IMR-90 (cell line): ENCODE measurements at regions not wholly inside any gene's neighbourhood (a gene's known extent, or its start where the extent isn't known, plus 50 kb on each side); places are given as distances from the start of the nearest gene placed in this dataset.

Source experiments
- ATAC-seq: fragments of 200-7000 bp; cut with Tn5 transposase; 2 replicates; pipeline ENCODE4 v1.9.1; 2020; ENCODE audit warnings: low read depth, mild to moderate bottlenecking, moderate library complexity
- BruUV-seq: library from RNA; stranded (reverse); fragments of 400-500 nt; replicated peaks from 2 replicates; lab custom pipeline; 2021; lab: Mats Ljungman, UMichigan
- CTCF ChIA-PET: fragments of 300-600 bp; formaldehyde crosslinking; extraction: SDS; loops from one replicate; lab custom pipeline; 2021; ENCODE audit warnings: antibody characterized with exemption; lab: Yijun Ruan, JAX
- POLR2A ChIA-PET: fragments of 300-600 bp; sonication (Branson Sonifier 250); formaldehyde crosslinking; loops from one replicate; lab custom pipeline; 2022; ENCODE audit warnings: antibody characterized with exemption; ENCODE audit not compliant: unreplicated experiment; lab: Charles Lee
- DNase-seq: peaks from one replicate; pipeline ENCODE4 v3.0.0; 2013
- H2AFZ ChIP-seq: replicated peaks from 2 replicates; pipeline ENCODE3; 2013; ENCODE audit warnings: low read length, mild to moderate bottlenecking; ENCODE audit not compliant: poor library complexity
- H2AK5ac ChIP-seq: 2 replicates; pipeline ENCODE4 v1.6.1; 2013; ENCODE audit warnings: low read depth, low read length, inconsistent platforms
- H2AK9ac ChIP-seq: replicated peaks from 2 replicates; pipeline ENCODE3; 2013; ENCODE audit warnings: mild to moderate bottlenecking, low read depth, low read length, moderate library complexity; ENCODE audit not compliant: poor library complexity
- H2BK120ac ChIP-seq: 2 replicates; pipeline ENCODE4 v1.6.1; 2013; ENCODE audit warnings: low read depth, low read length, inconsistent platforms
- H2BK15ac ChIP-seq: 3 replicates; pipeline ENCODE4 v1.6.1; 2013; ENCODE audit warnings: low read depth, low read length, inconsistent platforms
- H2BK20ac ChIP-seq: 2 replicates; pipeline ENCODE4 v1.6.1; 2013; ENCODE audit warnings: low read depth, mild to moderate bottlenecking, inconsistent platforms, low read length, moderate library complexity
- H2BK5ac ChIP-seq: 2 replicates; pipeline ENCODE4 v1.6.1; 2013; ENCODE audit warnings: mild to moderate bottlenecking, low read depth, low read length, inconsistent platforms; ENCODE audit not compliant: poor library complexity, severe bottlenecking
- H3K14ac ChIP-seq: replicated peaks from 2 replicates; pipeline ENCODE4 v1.6.1; 2013; ENCODE audit warnings: low read depth, low read length, inconsistent platforms
- H3K18ac ChIP-seq: 2 replicates; pipeline ENCODE4 v1.6.1; 2013; ENCODE audit warnings: low read depth, low read length, control low read depth
- H3K23ac ChIP-seq: 2 replicates; pipeline ENCODE4 v1.6.1; 2013; ENCODE audit warnings: low read depth, low read length, inconsistent platforms
- H3K27ac ChIP-seq: 2 replicates; pipeline ENCODE4 v1.5.1; 2013; ENCODE audit warnings: mild to moderate bottlenecking, control low read depth, low read length; ENCODE audit not compliant: insufficient read depth
- H3K27me3 ChIP-seq: 2 replicates; pipeline ENCODE4 v1.6.1; 2013; ENCODE audit warnings: low read length; ENCODE audit not compliant: control insufficient read depth, insufficient read depth
- H3K36me3 ChIP-seq: 2 replicates; pipeline ENCODE4 v1.6.1; 2013; ENCODE audit warnings: low read length, mixed read lengths; ENCODE audit not compliant: control insufficient read depth, insufficient read depth
- H3K4ac ChIP-seq: 2 replicates; pipeline ENCODE4 v1.6.1; 2013; ENCODE audit warnings: low read depth, low read length, inconsistent platforms
- H3K4me1 ChIP-seq: 2 replicates; pipeline ENCODE4 v1.6.1; 2013; ENCODE audit warnings: low read length, mixed read lengths; ENCODE audit not compliant: control insufficient read depth, insufficient read depth
- H3K4me2 ChIP-seq: 2 replicates; pipeline ENCODE4 v1.6.1; 2013; ENCODE audit warnings: low read depth, mild to moderate bottlenecking, control low read depth, low read length, moderate library complexity
- H3K4me3 ChIP-seq: 2 replicates; pipeline ENCODE4 v1.5.1; 2013; ENCODE audit warnings: low read depth, mild to moderate bottlenecking, control low read depth, low read length, moderate library complexity; ENCODE audit not compliant: insufficient read depth
- H3K56ac ChIP-seq: 2 replicates; pipeline ENCODE4 v1.6.1; 2013; ENCODE audit warnings: low read length, inconsistent platforms; ENCODE audit not compliant: insufficient read depth; ENCODE audit errors: extremely low read depth
- H3K79me1 ChIP-seq, 2 experiments: 2 replicates each; pipeline ENCODE4 v1.6.1; 2013; ENCODE audit warnings: low read length in 2 of 2, inconsistent platforms in 1 of 2, low read depth in 1 of 2
- H3K9ac ChIP-seq: 2 replicates; pipeline ENCODE4 v1.6.1; 2013; ENCODE audit warnings: low read depth, low read length, control low read depth
- H3K9me1 ChIP-seq: 2 replicates; pipeline ENCODE4 v1.6.1; 2013; ENCODE audit warnings: low read length, inconsistent platforms; ENCODE audit not compliant: insufficient read depth
- H3K9me3 ChIP-seq: 2 replicates; pipeline ENCODE4 v1.6.1; 2013; ENCODE audit warnings: low read length; ENCODE audit not compliant: control insufficient read depth, insufficient read depth
- H4K20me1 ChIP-seq: 2 replicates; pipeline ENCODE4 v1.6.1; 2013; ENCODE audit warnings: low read length, inconsistent platforms; ENCODE audit not compliant: insufficient read depth
- H4K5ac ChIP-seq: 2 replicates; pipeline ENCODE4 v1.6.1; 2013; ENCODE audit warnings: mild to moderate bottlenecking, low read depth, low read length, control low read depth
- H4K8ac ChIP-seq, 2 experiments: 2 replicates each; pipeline ENCODE4 v1.6.1; 2013; ENCODE audit warnings: low read depth in 2 of 2, low read length in 2 of 2, control low read depth in 1 of 2, inconsistent platforms in 1 of 2
- H4K91ac ChIP-seq: 2 replicates; pipeline ENCODE4 v1.6.1; 2013; ENCODE audit warnings: low read depth, low read length, inconsistent platforms; ENCODE audit not compliant: insufficient read depth
- CHD1 ChIP-seq: IDR thresholded peaks from 2 replicates; pipeline ENCODE4 v1.6.1; 2012; ENCODE audit warnings: low read depth, low read length, improper control_type of control experiment
- ELK1 ChIP-seq: fragments of 150-350 bp; IDR thresholded peaks from 2 replicates; pipeline ENCODE4 v1.6.1; 2016; ENCODE audit warnings: low read depth, mild to moderate bottlenecking, low read length, moderate library complexity, borderline replicate concordance
- MAFK ChIP-seq: IDR thresholded peaks from 2 replicates; pipeline ENCODE4 v1.6.1; 2012; ENCODE audit warnings: low read depth, low read length, improper control_type of control experiment
- MXI1 ChIP-seq: IDR thresholded peaks from 2 replicates; pipeline ENCODE4 v1.6.1; 2012; ENCODE audit warnings: low read depth, mild to moderate bottlenecking, low read length, moderate library complexity, borderline replicate concordance
- POLR2A ChIP-seq: IDR thresholded peaks from 2 replicates; pipeline ENCODE4 v1.6.1; 2012; ENCODE audit warnings: mild to moderate bottlenecking, low read depth, low read length
- RAD21 ChIP-seq: IDR thresholded peaks from 2 replicates; pipeline ENCODE4 v1.6.1; 2012; ENCODE audit warnings: low read length, improper control_type of control experiment
- RCOR1 ChIP-seq: IDR thresholded peaks from 2 replicates; pipeline ENCODE4 v1.6.1; 2012; ENCODE audit warnings: mild to moderate bottlenecking, low read length, improper control_type of control experiment; ENCODE audit not compliant: insufficient replicate concordance
- RFX5 ChIP-seq: IDR thresholded peaks from 2 replicates; pipeline ENCODE4 v1.8.0; 2012; ENCODE audit warnings: low read depth, mild to moderate bottlenecking, low read length, moderate library complexity
- SMC3 ChIP-seq: fragments of 150-350 bp; IDR thresholded peaks from 2 replicates; pipeline ENCODE4 v1.6.1; 2016; ENCODE audit warnings: low read depth, mild to moderate bottlenecking, antibody characterized with exemption, low read length, moderate library complexity
- USF2 ChIP-seq: fragments of 150-350 bp; IDR thresholded peaks from 2 replicates; pipeline ENCODE4 v1.6.1; 2017; ENCODE audit warnings: mild to moderate bottlenecking, antibody characterized with exemption, low read length, low read depth
- dilution Hi-C: fragments of 300-500 bp; cut with HindIII; formaldehyde crosslinking; loops from one replicate; pipeline ENCODE4 v1.14.3; 2018; ENCODE audit warnings: low sequenced_read_pairs; ENCODE audit not compliant: unreplicated experiment
- in situ Hi-C: fragments of 300-500 bp; cut with MboI; formaldehyde crosslinking; loops from 3 replicates; pipeline ENCODE4 v1.14.3; 2019; ENCODE audit warnings: low sequenced_read_pairs, inconsistent platforms, mixed read lengths
- intact Hi-C: fragments of 100-400 bp; cut with micrococcal nuclease; formaldehyde crosslinking; loops from 2 replicates; pipeline ENCODE4 v1.10.0; 2022
- TF ChIP-seq, protein P1 (sequence below): conservative IDR thresholded peaks from 2 replicates; pipeline ENCODE4 v1.5.1; 2012; ENCODE audit warnings: mild to moderate bottlenecking, low read depth, low read length, improper control_type of control experiment

- BruUV-seq, result no TSS peak
- no peak overlapping the region for H2BK20ac ChIP-seq
- no peak overlapping the region for H3K18ac ChIP-seq
- ChIA-PET CTCF (interaction anchor here (0.5 to 1.4 kb wide), 2 partner anchors 10 to 239 kb away, joined by 3 to 4 read pairs; no protein-coding TSS in a partner anchor), POLR2A (no interaction called here)
- no peak overlapping the region for H3K27ac ChIP-seq
- H3K79me1 ChIP-seq, result no peaks in the 10 kb centered on the region
- H3K56ac ChIP-seq, result no peak overlapping the region
- no peak overlapping the region for H3K4me2 ChIP-seq
- no peak overlapping the region for H4K91ac ChIP-seq
- no peak overlapping the region for H3K9ac ChIP-seq
- H2BK5ac ChIP-seq, result no peak overlapping the region
- H3K9me3 ChIP-seq, result no peaks in the 10 kb centered on the region
- no peaks in the 10 kb centered on the region for H3K4me1 ChIP-seq
- H3K27me3 ChIP-seq, result no peaks in the 10 kb centered on the region
- H3K4ac ChIP-seq, result no peak overlapping the region
- in situ Hi-C loops (no loop called here), intact Hi-C loops (no loop called here), dilution Hi-C loops (no loop called here)
- TF ChIP-seq MAFK (no peak), USF2 (no peak), SMC3 (no peak), RAD21 (no peak), RFX5 (no peak), POLR2A (no peak), CHD1 (no peak), RCOR1 (no peak), ELK1 (no peak), MXI1 (no peak)
- TF ChIP-seq, protein P1, sequence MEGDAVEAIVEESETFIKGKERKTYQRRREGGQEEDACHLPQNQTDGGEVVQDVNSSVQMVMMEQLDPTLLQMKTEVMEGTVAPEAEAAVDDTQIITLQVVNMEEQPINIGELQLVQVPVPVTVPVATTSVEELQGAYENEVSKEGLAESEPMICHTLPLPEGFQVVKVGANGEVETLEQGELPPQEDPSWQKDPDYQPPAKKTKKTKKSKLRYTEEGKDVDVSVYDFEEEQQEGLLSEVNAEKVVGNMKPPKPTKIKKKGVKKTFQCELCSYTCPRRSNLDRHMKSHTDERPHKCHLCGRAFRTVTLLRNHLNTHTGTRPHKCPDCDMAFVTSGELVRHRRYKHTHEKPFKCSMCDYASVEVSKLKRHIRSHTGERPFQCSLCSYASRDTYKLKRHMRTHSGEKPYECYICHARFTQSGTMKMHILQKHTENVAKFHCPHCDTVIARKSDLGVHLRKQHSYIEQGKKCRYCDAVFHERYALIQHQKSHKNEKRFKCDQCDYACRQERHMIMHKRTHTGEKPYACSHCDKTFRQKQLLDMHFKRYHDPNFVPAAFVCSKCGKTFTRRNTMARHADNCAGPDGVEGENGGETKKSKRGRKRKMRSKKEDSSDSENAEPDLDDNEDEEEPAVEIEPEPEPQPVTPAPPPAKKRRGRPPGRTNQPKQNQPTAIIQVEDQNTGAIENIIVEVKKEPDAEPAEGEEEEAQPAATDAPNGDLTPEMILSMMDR, result no peak
- no peak overlapping the region for H2AFZ ChIP-seq
- H3K4me3 ChIP-seq, result no peak overlapping the region
- ATAC-seq (no peak), DNase-seq (no peak)
- no peak overlapping the region for H4K5ac ChIP-seq
- H4K20me1 ChIP-seq, result no peaks in the 10 kb centered on the region
- no peak overlapping the region for H2AK9ac ChIP-seq
- no peak overlapping the region for H3K14ac ChIP-seq
- H3K23ac ChIP-seq, result no peak overlapping the region
- no peak overlapping the region for H2AK5ac ChIP-seq
- H3K9me1 ChIP-seq, result no peaks in the 10 kb centered on the region
- H4K8ac ChIP-seq, result no peak overlapping the region
- no peak overlapping the region for H2BK15ac ChIP-seq
- H2BK120ac ChIP-seq, result no peak overlapping the region
- no peaks in the 10 kb centered on the region for H3K36me3 ChIP-seq
Observed at GRCh38 chr1:175830500-175830899, 87.1 kb upstream of the TNR start.
